Right lobe of liver (tissue), 4 donors: ENCODE measurements at regions not wholly inside any gene's neighbourhood (a gene's known extent, or its start where the extent isn't known, plus 50 kb on each side); places are given as distances from the start of the nearest gene placed in this dataset.

ENCODE experiments used
- POLR2A ChIP-seq: fragments of 450-650 bp; IDR thresholded peaks from one replicate; pipeline ENCODE4 v1.6.1; 2017; ENCODE audit warnings: antibody characterized with exemption, mild to moderate bottlenecking
- TF ChIP-seq, protein P1 (sequence below), 4 donors: fragments of 200-600 bp in 3 of 4; fragments of 450-650 bp in 1 of 4; IDR thresholded peaks; one replicate each; pipeline versions ENCODE4 v1.5.1 to v1.8.0; 2016 to 2022; ENCODE audit warnings: antibody characterized with exemption in 4 of 4, mild to moderate bottlenecking in 2 of 4
- donor health status: DM: no; HTN: no; CAD: no.
- donor health status: DM: no; HTN: no; CAD: no.
- donor health status: DM: no; HTN: yes; CAD: no.

DNA sequence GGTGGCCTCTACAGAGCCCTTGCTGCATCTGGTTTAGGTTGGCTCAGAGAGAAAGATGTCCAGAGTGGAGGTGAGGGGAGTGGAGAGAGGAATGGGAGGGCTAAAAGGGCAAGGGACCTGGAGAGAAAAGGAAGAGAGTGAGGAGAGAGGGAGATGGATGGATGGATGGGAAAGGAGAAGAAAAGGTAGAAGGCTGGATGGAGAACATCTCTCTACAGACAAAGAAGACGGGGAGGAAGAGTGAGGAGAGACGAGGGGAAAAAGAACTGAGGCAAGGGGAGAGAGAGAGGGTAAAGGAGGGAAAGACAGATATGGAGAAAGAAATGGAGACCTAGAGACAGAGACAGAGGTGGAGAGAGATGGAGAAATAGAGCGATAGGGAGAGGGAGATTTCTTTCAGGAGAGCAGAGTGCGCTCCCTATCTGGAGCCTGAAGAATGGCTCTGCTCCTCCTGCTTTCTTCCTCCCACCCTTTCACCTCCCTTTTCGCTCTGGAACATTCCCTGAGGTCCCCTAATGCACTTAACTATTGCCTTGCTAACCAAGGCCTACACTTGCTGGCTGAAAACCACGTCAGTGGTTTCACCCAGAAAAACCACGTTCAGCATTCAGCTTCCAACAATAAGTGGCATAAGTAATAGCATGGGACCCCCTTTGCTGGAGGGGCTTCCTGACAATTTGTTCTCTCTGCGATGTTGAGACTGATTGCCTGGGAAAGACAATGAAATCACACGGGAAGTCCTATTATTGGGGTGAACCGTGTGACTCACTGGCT is 286.3 kb downstream of the CDH26 start:
- TF ChIP-seq, protein P1, sequence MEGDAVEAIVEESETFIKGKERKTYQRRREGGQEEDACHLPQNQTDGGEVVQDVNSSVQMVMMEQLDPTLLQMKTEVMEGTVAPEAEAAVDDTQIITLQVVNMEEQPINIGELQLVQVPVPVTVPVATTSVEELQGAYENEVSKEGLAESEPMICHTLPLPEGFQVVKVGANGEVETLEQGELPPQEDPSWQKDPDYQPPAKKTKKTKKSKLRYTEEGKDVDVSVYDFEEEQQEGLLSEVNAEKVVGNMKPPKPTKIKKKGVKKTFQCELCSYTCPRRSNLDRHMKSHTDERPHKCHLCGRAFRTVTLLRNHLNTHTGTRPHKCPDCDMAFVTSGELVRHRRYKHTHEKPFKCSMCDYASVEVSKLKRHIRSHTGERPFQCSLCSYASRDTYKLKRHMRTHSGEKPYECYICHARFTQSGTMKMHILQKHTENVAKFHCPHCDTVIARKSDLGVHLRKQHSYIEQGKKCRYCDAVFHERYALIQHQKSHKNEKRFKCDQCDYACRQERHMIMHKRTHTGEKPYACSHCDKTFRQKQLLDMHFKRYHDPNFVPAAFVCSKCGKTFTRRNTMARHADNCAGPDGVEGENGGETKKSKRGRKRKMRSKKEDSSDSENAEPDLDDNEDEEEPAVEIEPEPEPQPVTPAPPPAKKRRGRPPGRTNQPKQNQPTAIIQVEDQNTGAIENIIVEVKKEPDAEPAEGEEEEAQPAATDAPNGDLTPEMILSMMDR (IDR thresholded peaks at IDR 0.05), result no peak
- TF ChIP-seq POLR2A, result no peak
